GM18907 (cell line): ENCODE measurements at regions not wholly inside any gene's neighbourhood (a gene's known extent, or its start where the extent isn't known, plus 50 kb on each side); places are given as distances from the start of the nearest gene placed in this dataset.
"Not testable (repeated sequence)": the region's sequence is repeated elsewhere in the genome, so short reads cannot be mapped to it uniquely, and the experiment has no call there.

ENCODE experiments used
- ATAC-seq: cut with Tn5 transposase; IDR thresholded peaks from one replicate; pipeline ENCODE4 v1.9.1; 2021; ENCODE audit warnings: mild to moderate bottlenecking, moderate library complexity; ENCODE audit not compliant: unreplicated experiment

GRCh38 chr12:30578426-30578825 is 117.2 kb downstream of the IPO8 start:
- ATAC-seq = no peak

- ATAC-seq = no peak
These were observed 122.5 kb downstream of the IPO8 start for GRCh38 chr12:30573145-30573544.

- ATAC-seq = no peak
These were observed 125.3 kb downstream of the IPO8 start for GRCh38 chr12:30570211-30570890.

GRCh38 chr12:30569426-30569825 is 126.2 kb downstream of the IPO8 start:
- no peak for ATAC-seq

- no peak for ATAC-seq
These were observed 127.2 kb downstream of the IPO8 start for GRCh38 chr12:30568453-30568852.

- ATAC-seq = no peak
These were observed 128.6 kb downstream of the IPO8 start for GRCh38 chr12:30567082-30567481.

GRCh38 chr12:30564394-30564793 is 131.3 kb downstream of the IPO8 start:
- ATAC-seq = no peak

GRCh38 chr12:30548203-30548602 is 147.5 kb downstream of the IPO8 start:
- ATAC-seq = no peak

- no peak for ATAC-seq
These were observed 149.5 kb downstream of the IPO8 start for GRCh38 chr12:30546121-30546520.

GRCh38 chr12:30544704-30545103 is 151.0 kb downstream of the IPO8 start:
- ATAC-seq = not testable (repeated sequence)

- no peak for ATAC-seq
These were observed 158.4 kb downstream of the IPO8 start for GRCh38 chr12:30537228-30537627.

- no peak for ATAC-seq
These were observed 162.0 kb downstream of the IPO8 start for GRCh38 chr12:30533558-30534265.

GRCh38 chr12:30531731-30532678 is 163.7 kb downstream of the IPO8 start:
- ATAC-seq = no peak

- no peak for ATAC-seq
These were observed 166.0 kb downstream of the IPO8 start for GRCh38 chr12:30529489-30530269.

- ATAC-seq = no peak
These were observed 170.5 kb downstream of the IPO8 start for GRCh38 chr12:30525171-30525570.

GRCh38 chr12:30520285-30520684 is 175.4 kb downstream of the IPO8 start:
- ATAC-seq = not testable (repeated sequence)

- no peak for ATAC-seq
These were observed 176.1 kb downstream of the IPO8 start for GRCh38 chr12:30519535-30519934.

GRCh38 chr12:30517320-30517719 is 178.3 kb downstream of the IPO8 start:
- no peak for ATAC-seq

GRCh38 chr12:30515351-30515750 is 180.3 kb downstream of the IPO8 start:
- no peak for ATAC-seq

GRCh38 chr12:30514666-30515065 is 181.0 kb downstream of the IPO8 start:
- ATAC-seq = no peak
